Loucy (cell line): ENCODE measurements at regions not wholly inside any gene's neighbourhood (a gene's known extent, or its start where the extent isn't known, plus 50 kb on each side); places are given as distances from the start of the nearest gene placed in this dataset.

Source experiments
- EZH2phosphoT487 ChIP-seq: fragments of 200-600 bp; IDR thresholded peaks from 2 replicates; pipeline ENCODE4 v1.6.1; 2018; ENCODE audit warnings: antibody characterized with exemption, mild to moderate bottlenecking, moderate library complexity, borderline replicate concordance
- TF ChIP-seq, protein P1 (sequence below): fragments of 200-600 bp; sonication (generic); conservative IDR thresholded peaks from 2 replicates; pipeline ENCODE4 v1.5.1; 2014; ENCODE audit warnings: mild to moderate bottlenecking, antibody characterized with exemption, low read length

GRCh38 chr12:125205386-125205785 lies 140.2 kb downstream of the AACS start:
- TF ChIP-seq, protein P1, sequence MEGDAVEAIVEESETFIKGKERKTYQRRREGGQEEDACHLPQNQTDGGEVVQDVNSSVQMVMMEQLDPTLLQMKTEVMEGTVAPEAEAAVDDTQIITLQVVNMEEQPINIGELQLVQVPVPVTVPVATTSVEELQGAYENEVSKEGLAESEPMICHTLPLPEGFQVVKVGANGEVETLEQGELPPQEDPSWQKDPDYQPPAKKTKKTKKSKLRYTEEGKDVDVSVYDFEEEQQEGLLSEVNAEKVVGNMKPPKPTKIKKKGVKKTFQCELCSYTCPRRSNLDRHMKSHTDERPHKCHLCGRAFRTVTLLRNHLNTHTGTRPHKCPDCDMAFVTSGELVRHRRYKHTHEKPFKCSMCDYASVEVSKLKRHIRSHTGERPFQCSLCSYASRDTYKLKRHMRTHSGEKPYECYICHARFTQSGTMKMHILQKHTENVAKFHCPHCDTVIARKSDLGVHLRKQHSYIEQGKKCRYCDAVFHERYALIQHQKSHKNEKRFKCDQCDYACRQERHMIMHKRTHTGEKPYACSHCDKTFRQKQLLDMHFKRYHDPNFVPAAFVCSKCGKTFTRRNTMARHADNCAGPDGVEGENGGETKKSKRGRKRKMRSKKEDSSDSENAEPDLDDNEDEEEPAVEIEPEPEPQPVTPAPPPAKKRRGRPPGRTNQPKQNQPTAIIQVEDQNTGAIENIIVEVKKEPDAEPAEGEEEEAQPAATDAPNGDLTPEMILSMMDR = no peak
- no peak for TF ChIP-seq EZH2phosphoT487
